ENCODE measurements at regions not wholly inside any gene's neighbourhood (a gene's known extent, or its start where the extent isn't known, plus 50 kb on each side); places are given as distances from the start of the nearest gene placed in this dataset.
"Not testable (repeated sequence)": the region's sequence is repeated elsewhere in the genome, so short reads cannot be mapped to it uniquely, and the experiment has no call there.

GRCh38 chr11:25628030-25628429, 703.9 kb upstream of the ANO3 start:
- Mint-ChIP-seq H3K9me3 (peaks cover 25% of the 10 kb centered on the region), H3K27me3 (ENCODE audit: low read depth) (no peaks in the 10 kb centered on the region), H3K4me1 (ENCODE audit: low read depth) (no peaks in the 10 kb centered on the region), H3K27ac (no peak overlapping the region), H3K36me3 (ENCODE audit: low read depth) (no peaks in the 10 kb centered on the region), H3K4me3 (no peak overlapping the region)
- no peak for DNase-seq (ENCODE audit: low spot score)

GRCh38 chr11:25633230-25633629, 698.7 kb upstream of the ANO3 start:
- H3K36me3 Mint-ChIP-seq (ENCODE audit: low read depth) = no peaks in the 10 kb centered on the region
- DNase-seq (ENCODE audit: low spot score) = no peak
- H3K27me3 Mint-ChIP-seq (ENCODE audit: low read depth) = no peaks in the 10 kb centered on the region
- peaks cover 18% of the 10 kb centered on the region for H3K9me3 Mint-ChIP-seq
- H3K4me3 Mint-ChIP-seq = no peak overlapping the region
- H3K27ac Mint-ChIP-seq = no peak overlapping the region
- no peaks in the 10 kb centered on the region for H3K4me1 Mint-ChIP-seq (ENCODE audit: low read depth)

GRCh38 chr11:25649220-25649619, 682.7 kb upstream of the ANO3 start:
- not testable (repeated sequence) for DNase-seq (ENCODE audit: low spot score); H3K36me3 Mint-ChIP-seq (ENCODE audit: low read depth); H3K27me3 Mint-ChIP-seq (ENCODE audit: low read depth); H3K27ac Mint-ChIP-seq; H3K4me1 Mint-ChIP-seq (ENCODE audit: low read depth); H3K4me3 Mint-ChIP-seq
- H3K9me3 Mint-ChIP-seq = peaks cover 31% of the 10 kb centered on the region

GRCh38 chr11:25650319-25650718, 681.6 kb upstream of the ANO3 start:
- Mint-ChIP-seq H3K27ac (no peak overlapping the region), H3K9me3 (peaks cover 28% of the 10 kb centered on the region), H3K36me3 (ENCODE audit: low read depth) (no peaks in the 10 kb centered on the region), H3K4me3 (no peak overlapping the region), H3K27me3 (ENCODE audit: low read depth) (no peaks in the 10 kb centered on the region), H3K4me1 (ENCODE audit: low read depth) (no peaks in the 10 kb centered on the region)
- no peak for DNase-seq (ENCODE audit: low spot score)

- Mint-ChIP-seq H3K4me1 (ENCODE audit: low read depth) (no peaks in the 10 kb centered on the region), H3K4me3 (no peak overlapping the region), H3K36me3 (ENCODE audit: low read depth) (no peaks in the 10 kb centered on the region), H3K27me3 (ENCODE audit: low read depth) (no peaks in the 10 kb centered on the region), H3K27ac (no peak overlapping the region), H3K9me3 (peaks cover 26% of the 10 kb centered on the region)
- DNase-seq (ENCODE audit: low spot score) = no peak
These were observed 676.3 kb upstream of the ANO3 start for GRCh38 chr11:25655636-25656035.

GRCh38 chr11:25658916-25659315, 673.0 kb upstream of the ANO3 start:
- no peaks in the 10 kb centered on the region for H3K27me3 Mint-ChIP-seq (ENCODE audit: low read depth)

GRCh38 chr11:25659706-25660105, 672.2 kb upstream of the ANO3 start:
- no peak for DNase-seq (ENCODE audit: low spot score)
- Mint-ChIP-seq H3K4me1 (ENCODE audit: low read depth) (no peaks in the 10 kb centered on the region), H3K27me3 (ENCODE audit: low read depth) (no peaks in the 10 kb centered on the region), H3K27ac (no peak overlapping the region), H3K4me3 (no peak overlapping the region), H3K9me3 (peaks cover 27% of the 10 kb centered on the region), H3K36me3 (ENCODE audit: low read depth) (no peaks in the 10 kb centered on the region)

More at GRCh38 chr11:25658916-25659315, 673.0 kb upstream of the ANO3 start:
- Mint-ChIP-seq H3K9me3 (peaks cover 24% of the 10 kb centered on the region), H3K4me1 (ENCODE audit: low read depth) (no peaks in the 10 kb centered on the region), H3K27ac (no peak overlapping the region), H3K4me3 (no peak overlapping the region), H3K36me3 (ENCODE audit: low read depth) (no peaks in the 10 kb centered on the region)
- DNase-seq (ENCODE audit: low spot score) = no peak

- Mint-ChIP-seq H3K27me3 (ENCODE audit: low read depth) (no peaks in the 10 kb centered on the region), H3K4me3 (no peak overlapping the region), H3K9me3 (peaks cover 42% of the 10 kb centered on the region), H3K27ac (no peak overlapping the region), H3K4me1 (ENCODE audit: low read depth) (no peaks in the 10 kb centered on the region), H3K36me3 (ENCODE audit: low read depth) (no peaks in the 10 kb centered on the region)
- DNase-seq (ENCODE audit: low spot score) = no peak
These were observed 664.1 kb upstream of the ANO3 start for GRCh38 chr11:25667871-25668270.

- Mint-ChIP-seq H3K27me3 (ENCODE audit: low read depth) (no peaks in the 10 kb centered on the region), H3K27ac (no peak overlapping the region), H3K4me3 (no peak overlapping the region), H3K9me3 (peaks cover 33% of the 10 kb centered on the region), H3K36me3 (ENCODE audit: low read depth) (peaks cover 2% of the 10 kb centered on the region), H3K4me1 (ENCODE audit: low read depth) (no peaks in the 10 kb centered on the region)
- DNase-seq (ENCODE audit: low spot score) = no peak
These were observed 640.0 kb upstream of the ANO3 start for GRCh38 chr11:25691959-25692358.

- H3K4me1 Mint-ChIP-seq (ENCODE audit: low read depth) = no peaks in the 10 kb centered on the region
- no peak for DNase-seq (ENCODE audit: low spot score)
- no peak overlapping the region for H3K27ac Mint-ChIP-seq
- H3K4me3 Mint-ChIP-seq = no peak overlapping the region
- H3K27me3 Mint-ChIP-seq (ENCODE audit: low read depth) = no peaks in the 10 kb centered on the region
- H3K9me3 Mint-ChIP-seq = peaks cover 41% of the 10 kb centered on the region
- H3K36me3 Mint-ChIP-seq (ENCODE audit: low read depth) = no peaks in the 10 kb centered on the region
These were observed 629.5 kb upstream of the ANO3 start for GRCh38 chr11:25702417-25702816.

GRCh38 chr11:25710975-25711374, 621.0 kb upstream of the ANO3 start:
- H3K36me3 Mint-ChIP-seq (ENCODE audit: low read depth) = no peaks in the 10 kb centered on the region
- H3K4me3 Mint-ChIP-seq = no peak overlapping the region
- no peak for DNase-seq (ENCODE audit: low spot score)
- peaks cover 39% of the 10 kb centered on the region for H3K9me3 Mint-ChIP-seq
- H3K27ac Mint-ChIP-seq = no peak overlapping the region
- H3K4me1 Mint-ChIP-seq (ENCODE audit: low read depth) = no peaks in the 10 kb centered on the region
- H3K27me3 Mint-ChIP-seq (ENCODE audit: low read depth) = no peaks in the 10 kb centered on the region

GRCh38 chr11:25727944-25728343, 604.0 kb upstream of the ANO3 start:
- Mint-ChIP-seq H3K36me3 (ENCODE audit: low read depth) (no peaks in the 10 kb centered on the region), H3K9me3 (peaks cover 42% of the 10 kb centered on the region), H3K4me3 (no peak overlapping the region), H3K27me3 (ENCODE audit: low read depth) (no peaks in the 10 kb centered on the region), H3K4me1 (ENCODE audit: low read depth) (no peaks in the 10 kb centered on the region), H3K27ac (no peak overlapping the region)
- DNase-seq (ENCODE audit: low spot score) = no peak

- Mint-ChIP-seq H3K4me3 (no peak overlapping the region), H3K27me3 (ENCODE audit: low read depth) (no peaks in the 10 kb centered on the region), H3K36me3 (ENCODE audit: low read depth) (no peaks in the 10 kb centered on the region), H3K4me1 (ENCODE audit: low read depth) (no peaks in the 10 kb centered on the region), H3K27ac (no peak overlapping the region), H3K9me3 (peaks cover 38% of the 10 kb centered on the region)
- no peak for DNase-seq (ENCODE audit: low spot score)
These were observed 601.7 kb upstream of the ANO3 start for GRCh38 chr11:25730230-25730629.

GRCh38 chr11:25733777-25734176, 598.2 kb upstream of the ANO3 start:
- DNase-seq (ENCODE audit: low spot score) = no peak
- no peak overlapping the region for H3K4me3 Mint-ChIP-seq
- no peak overlapping the region for H3K27ac Mint-ChIP-seq
- H3K4me1 Mint-ChIP-seq (ENCODE audit: low read depth) = no peaks in the 10 kb centered on the region
- peaks cover 11% of the 10 kb centered on the region for H3K9me3 Mint-ChIP-seq
- no peaks in the 10 kb centered on the region for H3K36me3 Mint-ChIP-seq (ENCODE audit: low read depth)
- no peaks in the 10 kb centered on the region for H3K27me3 Mint-ChIP-seq (ENCODE audit: low read depth)

- Mint-ChIP-seq H3K27ac (no peak overlapping the region), H3K4me3 (no peak overlapping the region), H3K9me3 (peaks cover 16% of the 10 kb centered on the region), H3K27me3 (ENCODE audit: low read depth) (no peaks in the 10 kb centered on the region), H3K4me1 (ENCODE audit: low read depth) (no peaks in the 10 kb centered on the region), H3K36me3 (ENCODE audit: low read depth) (no peaks in the 10 kb centered on the region)
- no peak for DNase-seq (ENCODE audit: low spot score)
These were observed 597.2 kb upstream of the ANO3 start for GRCh38 chr11:25734591-25735211.
